ENCODE measurements at regions not wholly inside any gene's neighbourhood (a gene's known extent, or its start where the extent isn't known, plus 50 kb on each side); places are given as distances from the start of the nearest gene placed in this dataset.
A peak's percentile ranks its signal among the peaks of the same experiment; 100 is the strongest.

DNA sequence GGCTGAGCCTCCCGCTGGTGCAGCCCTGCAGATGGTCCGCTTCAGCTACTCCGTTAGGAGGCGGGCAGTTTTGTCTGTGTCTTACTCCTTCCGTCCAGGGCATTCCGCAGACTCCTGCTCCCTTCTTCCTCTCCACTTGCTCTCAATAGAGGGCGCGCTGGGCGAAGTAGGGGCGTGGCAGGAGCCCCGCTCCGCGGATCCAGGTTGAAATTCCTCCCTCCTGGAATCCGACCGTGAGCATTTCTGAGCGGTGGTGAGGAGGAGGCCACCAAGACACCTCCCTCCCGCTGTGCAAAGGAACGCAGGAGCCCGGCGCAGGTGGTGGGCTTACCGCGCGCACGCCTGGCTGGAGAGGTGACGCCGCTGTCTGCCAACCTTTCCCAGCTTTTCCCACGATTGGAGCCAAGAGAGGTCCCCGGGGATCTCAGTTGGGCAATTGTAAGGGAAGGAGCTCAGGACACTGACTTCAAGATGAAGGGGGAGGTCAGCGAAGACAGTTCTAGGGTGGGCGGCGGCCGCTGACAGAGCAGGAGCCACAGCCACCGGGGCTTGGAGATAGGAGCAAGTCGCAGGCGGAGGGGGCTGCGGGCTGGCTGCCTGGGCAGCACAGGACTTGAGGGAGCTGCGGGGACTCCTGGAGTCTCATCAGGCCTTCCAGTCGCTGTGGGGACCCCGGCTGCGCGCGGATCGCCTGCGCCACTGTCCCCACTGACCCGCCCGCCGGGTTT lies 1011.3 kb downstream of the XPNPEP1 start:
- Mint-ChIP-seq H3K27me3 (ENCODE audit: low read depth) (peaks cover 36% of the 10 kb centered on the region), H3K4me3 (peak overlapping the region; percentile 73 to 87), H3K36me3 (ENCODE audit: insufficient read depth in 1 of 3, low read depth in 3 of 3) (no peaks in the 10 kb centered on the region), H3K9me3 (no peaks in the 10 kb centered on the region), H3K4me1 (peaks cover 9 to 12% of the 10 kb centered on the region in 2 experiments), H3K27ac (peak overlapping the region in 1 of 3 experiments; percentile 65; a peak in 2 of 7 replicates)
- no peak overlapping the region for H3K4ac ChIP-seq (ENCODE audit: low read depth, low read length)
- H2BK20ac ChIP-seq (ENCODE audit: low read depth, low read length, poor library complexity, severe bottlenecking) = no peak overlapping the region
- no peaks in the 10 kb centered on the region; the same call in 1 of the 2 replicates for H3K27me3 ChIP-seq (ENCODE audit: insufficient read depth, low read length)
- H2AK5ac ChIP-seq (ENCODE audit: insufficient read length, low read length) = no peak overlapping the region
- peak overlapping the region; percentile 69 for H3K4me2 ChIP-seq (ENCODE audit: insufficient read depth, insufficient read length, low read length)
- no peak overlapping the region for H3K27ac ChIP-seq (ENCODE audit: insufficient read length, low read depth, low read length)
- H2BK15ac ChIP-seq (ENCODE audit: low read depth, low read length) = no peak overlapping the region
- no peak overlapping the region for H3K23ac ChIP-seq (ENCODE audit: insufficient read length, low read depth, low read length)
- no peak overlapping the region for H4K91ac ChIP-seq (ENCODE audit: insufficient read length, low read depth, low read length)
- peak; percentile 72 for TF ChIP-seq CTCF (conservative IDR thresholded peaks at IDR 0.05)
- no peak overlapping the region for H2BK120ac ChIP-seq (ENCODE audit: low read depth, low read length, poor library complexity, severe bottlenecking)
- H3K79me1 ChIP-seq (ENCODE audit: insufficient read depth, low read depth, low read length, poor library complexity, severe bottlenecking) = no peaks in the 10 kb centered on the region
- WGBS (ENCODE audit: extremely low coverage, insufficient read length, low lambda C conversion rate) = no CpG with 5 or more reads among the region's 47 CpGs
- H4K8ac ChIP-seq (replicated peaks; ENCODE audit: insufficient read length, low read depth, low read length) = no peak overlapping the region
- H4K20me1 ChIP-seq (ENCODE audit: control insufficient read depth, insufficient read depth, insufficient read length) = no peaks in the 10 kb centered on the region
- H2AFZ ChIP-seq (ENCODE audit: low read length) = peak overlapping the region; percentile 54
- no peaks in the 10 kb centered on the region for H3K9me3 ChIP-seq (ENCODE audit: control insufficient read depth, low read depth, low read length)
- no peaks in the 10 kb centered on the region for H3K4me1 ChIP-seq (ENCODE audit: insufficient read depth, low read length)
- no peak overlapping the region; the same call in 1 of the 2 replicates for H3K14ac ChIP-seq (ENCODE audit: insufficient read depth, low read length)
- H2BK12ac ChIP-seq (ENCODE audit: insufficient read length, low read depth, low read length) = no peak overlapping the region
- H2BK5ac ChIP-seq (ENCODE audit: insufficient read length, low read length) = no peak overlapping the region
- H3K23me2 ChIP-seq (ENCODE audit: insufficient read length, low read depth, low read length, poor library complexity, severe bottlenecking) = peaks cover 6% of the 10 kb centered on the region
- no peak overlapping the region for H3K56ac ChIP-seq (ENCODE audit: insufficient read length, low read depth, low read length)
- H4K5ac ChIP-seq (ENCODE audit: insufficient read length, low read depth, low read length) = no peak overlapping the region
- no peak overlapping the region for H3K18ac ChIP-seq (ENCODE audit: insufficient read length, low read depth, low read length)
- peak; percentile 95 for DNase-seq
- no peak overlapping the region for H3K9ac ChIP-seq (ENCODE audit: extremely low read depth, insufficient read length, low read length)
- H3T11ph ChIP-seq (ENCODE audit: low read length) = no peak overlapping the region
- H3K79me2 ChIP-seq (ENCODE audit: insufficient read depth, low read length) = no peaks in the 10 kb centered on the region

Data from H9 (cell line).